ENCODE measurements at regions not wholly inside any gene's neighbourhood (a gene's known extent, or its start where the extent isn't known, plus 50 kb on each side); places are given as distances from the start of the nearest gene placed in this dataset.

- CTCF ChIA-PET = no interaction called here
- H3K27me3 ChIP-seq (ENCODE audit: control insufficient read depth, insufficient read depth, low read length) = no peaks in the 10 kb centered on the region
- BruUV-seq (replicated peaks) = no TSS peak
- in situ Hi-C loops (cut with HindIII; ENCODE audit: low pct_unique_long_range_greater_than_20kb, low sequenced_read_pairs) (no loop called here), intact Hi-C loops (cut with micrococcal nuclease; ENCODE audit: unreplicated experiment) (no loop called here)
- no peaks in the 10 kb centered on the region for H3K4me1 ChIP-seq (ENCODE audit: control insufficient read depth, insufficient read depth, low read length)
- POLR2A ChIA-PET = no interaction called here
- DNase-seq (ENCODE audit: low read depth, low spot score) (no peak), ATAC-seq (no peak)
- H3K9me3 ChIP-seq (ENCODE audit: control insufficient read depth, insufficient read depth, low read depth, low read length) = no peaks in the 10 kb centered on the region
- TF ChIP-seq CTCF (IDR thresholded peaks at IDR 0.05) (no peak), POLR2AphosphoS5 (IDR thresholded peaks at IDR 0.05; ENCODE audit: low read depth, low read length) (no peak)
- H3K4me3 ChIP-seq (ENCODE audit: low read depth in 2 of 2, low read length in 2 of 2) = no peak overlapping the region
- H3K36me3 ChIP-seq (ENCODE audit: control insufficient read depth, insufficient read depth, low read length) = no peaks in the 10 kb centered on the region
- H3K27ac ChIP-seq (ENCODE audit: low read length) = no peak overlapping the region
These were observed 402.9 kb upstream of the TYRP1 start for GRCh38 chr9:12290166-12290869.

- in situ Hi-C loops (cut with HindIII; ENCODE audit: low pct_unique_long_range_greater_than_20kb, low sequenced_read_pairs) (no loop called here), intact Hi-C loops (cut with micrococcal nuclease; ENCODE audit: unreplicated experiment) (no loop called here)
- Histone ChIP-seq H3K27me3 (ENCODE audit: control insufficient read depth, insufficient read depth, low read length) (no peaks in the 10 kb centered on the region), H3K4me3 (ENCODE audit: low read depth in 2 of 2, low read length in 2 of 2) (no peak overlapping the region), H3K9me3 (ENCODE audit: control insufficient read depth, insufficient read depth, low read depth, low read length) (no peaks in the 10 kb centered on the region), H3K36me3 (ENCODE audit: control insufficient read depth, insufficient read depth, low read length) (no peaks in the 10 kb centered on the region), H3K27ac (ENCODE audit: low read length) (no peak overlapping the region), H3K4me1 (ENCODE audit: control insufficient read depth, insufficient read depth, low read length) (no peaks in the 10 kb centered on the region)
- no peak for ATAC-seq
- CTCF ChIA-PET = no interaction called here
- TF ChIP-seq SIN3A (IDR thresholded peaks at IDR 0.05; ENCODE audit: borderline replicate concordance, insufficient read depth, low read depth, low read length) = no peak
- no peak for TF ChIP-seq CTCF (IDR thresholded peaks at IDR 0.05)
- no peak for TF ChIP-seq TCF7L2 (IDR thresholded peaks at IDR 0.05; ENCODE audit: low read depth, low read length)
- no peak for TF ChIP-seq REST (IDR thresholded peaks at IDR 0.05; ENCODE audit: insufficient read depth in 1 of 2, low read depth in 2 of 2, low read length in 1 of 2)
- TF ChIP-seq POLR2AphosphoS5 (IDR thresholded peaks at IDR 0.05; ENCODE audit: low read depth, low read length) = no peak
- POLR2A ChIA-PET = no interaction called here
- DNase-seq (ENCODE audit: low read depth, low spot score) = no peak
- no TSS peak for BruUV-seq (replicated peaks)
These were observed 388.0 kb upstream of the TYRP1 start for GRCh38 chr9:12305211-12305610.

All from Panc1 (cell line).